ENCODE measurements at regions not wholly inside any gene's neighbourhood (a gene's known extent, or its start where the extent isn't known, plus 50 kb on each side); places are given as distances from the start of the nearest gene placed in this dataset.

- Histone ChIP-seq H3K4ac (ENCODE audit: low read depth, low read length) (no peak overlapping the region), H3K9me3 (ENCODE audit: control insufficient read depth, insufficient read depth, low read length) (no peaks in the 10 kb centered on the region), H4K20me1 (ENCODE audit: insufficient read depth, low read length) (no peaks in the 10 kb centered on the region), H3K79me1 (ENCODE audit: low read depth in 1 of 2, low read length in 2 of 2) (no peaks in the 10 kb centered on the region), H2BK120ac (ENCODE audit: low read depth, low read length) (no peak overlapping the region), H3K4me1 (ENCODE audit: control insufficient read depth, insufficient read depth, low read length) (no peaks in the 10 kb centered on the region), H3K14ac (replicated peaks; ENCODE audit: low read depth, low read length) (no peak overlapping the region), H2BK5ac (ENCODE audit: low read depth, low read length, poor library complexity, severe bottlenecking) (no peak overlapping the region), H2BK20ac (ENCODE audit: low read depth, low read length) (no peak overlapping the region), H2AK9ac (replicated peaks; ENCODE audit: low read depth, low read length, poor library complexity) (no peak overlapping the region), H3K27ac (ENCODE audit: insufficient read depth, low read length) (no peak overlapping the region), H3K27me3 (ENCODE audit: control insufficient read depth, insufficient read depth, low read length) (no peaks in the 10 kb centered on the region; the same call in 1 of the 2 replicates), H2BK15ac (ENCODE audit: low read depth, low read length) (no peak overlapping the region), H3K4me2 (ENCODE audit: low read depth, low read length) (no peak overlapping the region), H3K36me3 (ENCODE audit: control insufficient read depth, insufficient read depth, low read length) (no peaks in the 10 kb centered on the region), H3K9me1 (ENCODE audit: insufficient read depth, low read length) (peaks cover 5% of the 10 kb centered on the region; the same call in 1 of the 2 replicates), H3K4me3 (ENCODE audit: insufficient read depth, low read depth, low read length) (no peak overlapping the region), H4K5ac (ENCODE audit: low read depth, low read length) (no peak overlapping the region), H3K18ac (ENCODE audit: low read depth, low read length) (no peak overlapping the region), H4K91ac (ENCODE audit: insufficient read depth, low read depth, low read length) (no peak overlapping the region), H3K56ac (ENCODE audit: extremely low read depth, insufficient read depth, low read length) (no peak overlapping the region), H3K9ac (ENCODE audit: low read depth, low read length) (no peak overlapping the region), H2AFZ (replicated peaks; ENCODE audit: low read length, poor library complexity) (no peak overlapping the region), H3K23ac (ENCODE audit: low read depth, low read length) (no peak overlapping the region), H4K8ac (ENCODE audit: low read depth in 2 of 2, low read length in 2 of 2) (no peak overlapping the region), H2AK5ac (ENCODE audit: low read depth, low read length) (no peak overlapping the region)
- CTCF ChIA-PET, result no interaction called here
- POLR2A ChIA-PET (ENCODE audit: unreplicated experiment), result no interaction called here
- DNase-seq, result no peak
- intact Hi-C loops (cut with micrococcal nuclease) (no loop called here), dilution Hi-C loops (cut with HindIII; ENCODE audit: low sequenced_read_pairs, unreplicated experiment) (no loop called here), in situ Hi-C loops (cut with MboI; ENCODE audit: low sequenced_read_pairs) (no loop called here)
- TF ChIP-seq RFX5 (IDR thresholded peaks at IDR 0.05; ENCODE audit: low read depth, low read length), result no peak
- no peak for TF ChIP-seq CTCF (conservative IDR thresholded peaks at IDR 0.05; ENCODE audit: low read depth, low read length)
- no peak for TF ChIP-seq NFE2L2 (IDR thresholded peaks at IDR 0.05; ENCODE audit: low read depth, low read length)
- TF ChIP-seq POLR2A (IDR thresholded peaks at IDR 0.05; ENCODE audit: low read depth, low read length), result no peak
- TF ChIP-seq MAZ (IDR thresholded peaks at IDR 0.05; ENCODE audit: borderline replicate concordance, low read depth, low read length), result no peak
- no peak for TF ChIP-seq MAFK (IDR thresholded peaks at IDR 0.05; ENCODE audit: low read depth, low read length)
- no peak for TF ChIP-seq USF2 (IDR thresholded peaks at IDR 0.05; ENCODE audit: low read depth, low read length)
- no peak for TF ChIP-seq RAD21 (IDR thresholded peaks at IDR 0.05; ENCODE audit: low read length)
- TF ChIP-seq BHLHE40 (IDR thresholded peaks at IDR 0.05; ENCODE audit: low read depth, low read length), result no peak
- TF ChIP-seq MXI1 (IDR thresholded peaks at IDR 0.05; ENCODE audit: borderline replicate concordance, low read depth, low read length), result no peak
- TF ChIP-seq RCOR1 (IDR thresholded peaks at IDR 0.05; ENCODE audit: insufficient replicate concordance, low read length), result no peak
- no peak for TF ChIP-seq FOS (IDR thresholded peaks at IDR 0.05; ENCODE audit: low read depth, low read length)
- no peak for TF ChIP-seq SMC3 (IDR thresholded peaks at IDR 0.05; ENCODE audit: low read depth, low read length)
- no peak for TF ChIP-seq ELK1 (IDR thresholded peaks at IDR 0.05; ENCODE audit: borderline replicate concordance, low read depth, low read length)
- no peak for TF ChIP-seq CEBPB (IDR thresholded peaks at IDR 0.05; ENCODE audit: low read depth, low read length)
- TF ChIP-seq CHD1 (IDR thresholded peaks at IDR 0.05; ENCODE audit: low read depth, low read length), result no peak
- no peak for ATAC-seq (ENCODE audit: low read depth)
- 53% methylated on average over 3 of the region's 10 CpGs; no CpG with 5 or more reads in 1 of the 2 experiments for WGBS, 2 experiments (ENCODE audit: extremely low coverage in 2 of 2, insufficient read length in 1 of 2)
- BruUV-seq (replicated peaks), result no TSS peak
Measured at GRCh38 chr1:157286646-157287420, 148.6 kb upstream of the ETV3 start.
